ENCODE measurements at regions not wholly inside any gene's neighbourhood (a gene's known extent, or its start where the extent isn't known, plus 50 kb on each side); places are given as distances from the start of the nearest gene placed in this dataset.

DNA sequence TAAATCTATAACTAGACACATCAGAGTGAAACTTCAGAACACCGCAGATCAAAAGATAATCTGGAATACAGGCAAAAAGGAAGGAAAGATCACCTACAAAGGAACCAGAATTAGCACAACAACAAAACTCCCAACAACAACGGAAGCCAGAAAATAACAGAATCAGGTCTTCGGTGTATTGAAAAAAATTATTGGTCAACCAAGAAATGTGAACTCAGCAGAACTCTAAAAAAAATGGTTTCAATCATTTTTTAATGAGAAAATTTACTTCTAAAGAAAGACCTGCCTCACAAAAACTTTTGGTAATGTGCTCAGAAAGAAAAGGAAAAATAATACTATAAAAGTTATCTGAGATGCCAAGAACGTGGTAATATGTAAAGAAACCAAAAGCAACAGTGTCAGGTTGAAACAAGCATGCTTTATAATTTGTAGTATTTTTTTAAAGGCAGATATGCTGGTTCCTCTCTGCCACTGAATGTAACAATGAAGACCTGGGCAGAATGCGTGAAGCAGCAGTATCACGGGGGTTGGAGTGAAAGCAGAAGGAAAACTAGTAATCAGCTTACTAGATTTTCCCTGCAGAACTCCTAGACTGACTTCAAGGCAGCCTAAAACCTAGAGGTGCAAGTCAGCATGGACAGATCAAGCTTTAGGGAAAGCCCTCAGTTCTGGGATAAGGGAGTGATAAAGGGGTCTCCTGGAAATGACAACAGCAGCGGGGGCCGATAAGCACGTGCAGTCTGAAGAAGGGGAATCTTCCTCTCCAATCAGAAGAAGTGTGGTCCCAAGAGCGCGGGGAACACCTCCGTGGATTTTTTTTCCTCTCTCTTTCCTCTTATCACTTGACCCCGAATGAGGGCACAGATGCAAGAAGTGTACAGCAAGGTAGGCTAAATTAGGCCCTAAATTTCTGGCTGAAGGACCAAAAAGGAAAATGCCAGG lies 80.9 kb upstream of the TEKT1 start:
- TF ChIP-seq CTCF (conservative IDR thresholded peaks at IDR 0.05) (no peak), EZH2 (IDR thresholded peaks at IDR 0.05; ENCODE audit: low read depth) (no peak)
